Epithelial cell of proximal tubule (primary cell): ENCODE measurements at regions not wholly inside any gene's neighbourhood (a gene's known extent, or its start where the extent isn't known, plus 50 kb on each side); places are given as distances from the start of the nearest gene placed in this dataset.

Experiments used
- DNase-seq: peaks from one replicate; pipeline ENCODE4 v3.0.0-alpha.2; 2011; ENCODE audit warnings: low read depth
- H3K4me3 ChIP-seq: 2 replicates; pipeline ENCODE4 v1.5.1; 2011; ENCODE audit warnings: low read depth, mild to moderate bottlenecking, low read length
- CTCF ChIP-seq: conservative IDR thresholded peaks from 2 replicates; pipeline ENCODE4 v1.5.1; 2012; ENCODE audit warnings: low read depth, mild to moderate bottlenecking, low read length

- no peak for DNase-seq
- no peak overlapping the region for H3K4me3 ChIP-seq
- no peak for TF ChIP-seq CTCF
Observed at GRCh38 chr9:30235564-30235963, 2148.9 kb upstream of the ACO1 start.

DNA sequence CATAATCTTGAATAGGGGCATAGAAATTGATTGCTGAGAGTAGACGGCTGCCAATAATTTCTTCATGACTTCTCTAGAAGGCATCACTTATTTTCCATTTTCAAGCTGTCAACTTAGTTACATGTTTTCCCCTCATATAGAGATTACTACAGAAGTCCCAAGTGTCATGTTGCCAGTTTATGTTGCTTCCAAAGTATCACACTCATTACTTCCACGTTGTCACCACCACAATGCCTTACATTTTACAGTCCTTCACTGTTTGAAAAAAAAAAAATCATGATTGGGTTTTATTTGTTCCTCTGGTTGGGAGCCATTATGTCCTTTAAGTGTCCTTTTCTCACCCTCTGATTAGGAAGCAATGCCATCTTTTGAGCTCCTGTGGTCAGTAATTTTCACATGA lies 2144.6 kb upstream of the ACO1 start:
- TF ChIP-seq CTCF: no peak
- no peak for DNase-seq
- H3K4me3 ChIP-seq: no peak overlapping the region

DNA sequence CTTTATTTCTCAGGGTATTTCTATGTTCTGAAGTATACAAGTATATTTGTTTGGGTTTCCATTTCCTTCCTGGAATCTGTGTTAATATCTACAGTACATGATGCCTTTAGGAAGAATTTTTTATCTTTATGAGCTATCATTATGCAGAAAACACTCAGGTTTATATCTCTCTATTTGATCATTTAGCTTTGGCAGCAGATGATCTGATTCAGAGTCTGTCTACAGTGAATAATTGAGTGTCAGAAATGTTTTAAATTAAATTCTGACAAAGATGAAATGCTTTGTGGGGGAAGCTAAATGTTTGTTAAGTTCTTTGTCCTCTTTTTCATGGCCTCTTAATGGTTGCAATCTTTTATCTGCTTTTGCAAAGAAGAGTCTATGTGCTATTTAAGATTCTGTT lies 2141.0 kb upstream of the ACO1 start:
- DNase-seq: no peak
- H3K4me3 ChIP-seq: no peak overlapping the region
- no peak for TF ChIP-seq CTCF

DNA sequence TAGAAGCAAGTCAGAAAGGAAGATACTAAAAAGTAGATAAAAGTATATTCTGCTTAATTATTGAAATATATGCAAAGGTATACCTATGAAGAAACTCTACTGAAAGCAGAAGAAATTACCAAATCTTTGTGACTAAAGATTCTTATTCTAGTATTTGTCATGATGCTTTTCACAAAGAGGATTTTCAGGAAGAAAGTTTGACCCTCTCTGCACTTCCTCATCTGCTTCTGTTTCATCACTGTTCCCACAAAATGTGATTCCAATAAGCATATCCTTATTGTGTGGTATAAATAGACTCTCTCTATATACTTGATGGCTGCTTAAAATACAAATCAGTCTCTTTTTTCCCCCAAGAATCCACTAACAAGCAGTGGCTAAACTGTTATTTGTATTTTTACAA lies 2139.6 kb upstream of the ACO1 start:
- no peak for TF ChIP-seq CTCF

GRCh38 chr9:30250872-30251271 lies 2133.6 kb upstream of the ACO1 start:
- TF ChIP-seq CTCF: no peak
- DNase-seq: no peak
- H3K4me3 ChIP-seq: no peak overlapping the region

More for the DNA sequence above, 2139.6 kb upstream of the ACO1 start:
- no peak for DNase-seq
- H3K4me3 ChIP-seq: no peak overlapping the region

- no peak for TF ChIP-seq CTCF
- no peak for DNase-seq
- H3K4me3 ChIP-seq: no peak overlapping the region
Observed at GRCh38 chr9:30258094-30258493, 2126.3 kb upstream of the ACO1 start.

DNA sequence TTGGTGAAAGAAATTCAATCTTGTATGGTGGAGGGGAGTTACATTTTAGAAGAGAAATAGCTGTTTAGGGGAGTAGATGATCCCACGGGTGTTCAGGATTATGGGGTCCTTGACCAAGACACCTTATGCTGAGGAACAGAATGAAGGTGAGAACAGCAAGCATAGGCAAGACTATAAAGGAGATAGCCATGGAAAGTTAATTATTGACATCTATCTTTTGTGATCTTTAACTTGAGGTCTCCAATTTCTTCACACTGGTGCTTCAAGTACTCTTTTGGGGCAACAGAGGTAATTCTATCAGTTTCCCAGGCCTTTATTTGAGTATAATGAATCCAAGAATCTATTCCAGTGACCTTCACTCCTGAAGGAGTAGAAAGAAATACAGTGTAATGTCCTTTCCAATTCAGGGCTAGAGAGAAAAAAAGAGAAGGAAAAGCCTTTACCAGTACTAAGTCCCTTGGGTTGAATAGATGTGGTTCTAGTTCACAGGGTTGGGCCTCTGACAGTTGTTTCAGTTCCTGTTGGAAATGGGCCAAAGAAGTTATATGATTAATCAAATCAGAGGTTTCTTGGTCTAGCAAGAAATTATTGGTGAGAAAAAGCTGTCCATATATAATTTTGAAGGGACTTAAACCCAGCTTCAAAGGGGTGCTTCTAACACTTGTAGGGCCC lies 2104.1 kb upstream of the ACO1 start:
- no peak for DNase-seq
- no peak for TF ChIP-seq CTCF
- H3K4me3 ChIP-seq: no peak overlapping the region
